ENCODE measurements at regions not wholly inside any gene's neighbourhood (a gene's known extent, or its start where the extent isn't known, plus 50 kb on each side); places are given as distances from the start of the nearest gene placed in this dataset.

DNA sequence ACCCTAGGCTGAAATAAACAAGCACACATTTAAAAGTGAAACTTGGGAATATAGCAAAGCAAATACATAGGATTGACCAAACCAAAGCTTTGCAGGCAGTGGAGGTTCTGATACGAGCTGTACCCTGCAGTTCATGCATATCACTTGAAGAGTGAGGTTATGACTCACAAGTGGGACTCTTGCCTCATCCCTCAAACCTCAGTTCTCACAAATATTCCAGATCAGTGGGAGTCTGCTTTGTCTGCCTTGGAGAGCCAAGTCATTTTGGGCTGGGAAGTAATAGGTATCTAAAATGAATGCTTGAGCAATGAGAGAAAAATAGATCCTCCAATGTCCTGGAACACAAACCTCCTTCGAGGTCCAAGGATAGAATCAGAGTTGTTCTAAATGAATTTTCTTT is 116.4 kb downstream of the LRIG3 start:
- TF ChIP-seq, protein P1, sequence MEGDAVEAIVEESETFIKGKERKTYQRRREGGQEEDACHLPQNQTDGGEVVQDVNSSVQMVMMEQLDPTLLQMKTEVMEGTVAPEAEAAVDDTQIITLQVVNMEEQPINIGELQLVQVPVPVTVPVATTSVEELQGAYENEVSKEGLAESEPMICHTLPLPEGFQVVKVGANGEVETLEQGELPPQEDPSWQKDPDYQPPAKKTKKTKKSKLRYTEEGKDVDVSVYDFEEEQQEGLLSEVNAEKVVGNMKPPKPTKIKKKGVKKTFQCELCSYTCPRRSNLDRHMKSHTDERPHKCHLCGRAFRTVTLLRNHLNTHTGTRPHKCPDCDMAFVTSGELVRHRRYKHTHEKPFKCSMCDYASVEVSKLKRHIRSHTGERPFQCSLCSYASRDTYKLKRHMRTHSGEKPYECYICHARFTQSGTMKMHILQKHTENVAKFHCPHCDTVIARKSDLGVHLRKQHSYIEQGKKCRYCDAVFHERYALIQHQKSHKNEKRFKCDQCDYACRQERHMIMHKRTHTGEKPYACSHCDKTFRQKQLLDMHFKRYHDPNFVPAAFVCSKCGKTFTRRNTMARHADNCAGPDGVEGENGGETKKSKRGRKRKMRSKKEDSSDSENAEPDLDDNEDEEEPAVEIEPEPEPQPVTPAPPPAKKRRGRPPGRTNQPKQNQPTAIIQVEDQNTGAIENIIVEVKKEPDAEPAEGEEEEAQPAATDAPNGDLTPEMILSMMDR (IDR thresholded peaks at IDR 0.05 in 2 of 3, conservative IDR thresholded peaks at IDR 0.05 in 1 of 3; ENCODE audit: borderline replicate concordance in 1 of 3, insufficient read depth in 1 of 3, low read depth in 2 of 3, low read length in 2 of 3): no peak
- TF ChIP-seq EGR1 (IDR thresholded peaks at IDR 0.05; ENCODE audit: low read depth) (no peak), EZH2 (IDR thresholded peaks at IDR 0.05) (no peak), POLR2A (IDR thresholded peaks at IDR 0.05; ENCODE audit: borderline replicate concordance, extremely low read depth, insufficient read depth, insufficient read length) (no peak)
- TF ChIP-seq, protein P2, sequence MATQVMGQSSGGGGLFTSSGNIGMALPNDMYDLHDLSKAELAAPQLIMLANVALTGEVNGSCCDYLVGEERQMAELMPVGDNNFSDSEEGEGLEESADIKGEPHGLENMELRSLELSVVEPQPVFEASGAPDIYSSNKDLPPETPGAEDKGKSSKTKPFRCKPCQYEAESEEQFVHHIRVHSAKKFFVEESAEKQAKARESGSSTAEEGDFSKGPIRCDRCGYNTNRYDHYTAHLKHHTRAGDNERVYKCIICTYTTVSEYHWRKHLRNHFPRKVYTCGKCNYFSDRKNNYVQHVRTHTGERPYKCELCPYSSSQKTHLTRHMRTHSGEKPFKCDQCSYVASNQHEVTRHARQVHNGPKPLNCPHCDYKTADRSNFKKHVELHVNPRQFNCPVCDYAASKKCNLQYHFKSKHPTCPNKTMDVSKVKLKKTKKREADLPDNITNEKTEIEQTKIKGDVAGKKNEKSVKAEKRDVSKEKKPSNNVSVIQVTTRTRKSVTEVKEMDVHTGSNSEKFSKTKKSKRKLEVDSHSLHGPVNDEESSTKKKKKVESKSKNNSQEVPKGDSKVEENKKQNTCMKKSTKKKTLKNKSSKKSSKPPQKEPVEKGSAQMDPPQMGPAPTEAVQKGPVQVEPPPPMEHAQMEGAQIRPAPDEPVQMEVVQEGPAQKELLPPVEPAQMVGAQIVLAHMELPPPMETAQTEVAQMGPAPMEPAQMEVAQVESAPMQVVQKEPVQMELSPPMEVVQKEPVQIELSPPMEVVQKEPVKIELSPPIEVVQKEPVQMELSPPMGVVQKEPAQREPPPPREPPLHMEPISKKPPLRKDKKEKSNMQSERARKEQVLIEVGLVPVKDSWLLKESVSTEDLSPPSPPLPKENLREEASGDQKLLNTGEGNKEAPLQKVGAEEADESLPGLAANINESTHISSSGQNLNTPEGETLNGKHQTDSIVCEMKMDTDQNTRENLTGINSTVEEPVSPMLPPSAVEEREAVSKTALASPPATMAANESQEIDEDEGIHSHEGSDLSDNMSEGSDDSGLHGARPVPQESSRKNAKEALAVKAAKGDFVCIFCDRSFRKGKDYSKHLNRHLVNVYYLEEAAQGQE (IDR thresholded peaks at IDR 0.05; ENCODE audit: low read depth): no peak
